ENCODE measurements at regions not wholly inside any gene's neighbourhood (a gene's known extent, or its start where the extent isn't known, plus 50 kb on each side); places are given as distances from the start of the nearest gene placed in this dataset.

- Histone ChIP-seq H2AFZ (ENCODE audit: low read length) (no peak overlapping the region), H3K27me3 (replicated peaks; ENCODE audit: insufficient read depth, low read length) (no peaks in the 10 kb centered on the region), H3K79me2 (ENCODE audit: low read length) (no peaks in the 10 kb centered on the region), H4K20me1 (ENCODE audit: insufficient read depth, low read length) (no peaks in the 10 kb centered on the region), H3K36me3 (replicated peaks; ENCODE audit: insufficient read depth, low read length) (no peaks in the 10 kb centered on the region), H3K9me3 (replicated peaks; ENCODE audit: insufficient read depth, low read length) (no peaks in the 10 kb centered on the region), H3K4me1 (ENCODE audit: low read length) (no peaks in the 10 kb centered on the region), H3K9ac (ENCODE audit: low read length) (no peak overlapping the region), H3K9me2 (replicated peaks; ENCODE audit: insufficient read depth, low read length) (no peaks in the 10 kb centered on the region), H3K4me2 (ENCODE audit: low read depth, low read length) (no peak overlapping the region), H3K4me3 (ENCODE audit: low read length) (no peak overlapping the region), H3F3A (ENCODE audit: insufficient read depth, low read length) (no peaks in the 10 kb centered on the region), H3K27ac (ENCODE audit: low read length) (no peak overlapping the region)
- no peak for DNase-seq
- TF ChIP-seq EZH2phosphoT487 (IDR thresholded peaks at IDR 0.05; ENCODE audit: low read length), result no peak
- TF ChIP-seq, protein P1, sequence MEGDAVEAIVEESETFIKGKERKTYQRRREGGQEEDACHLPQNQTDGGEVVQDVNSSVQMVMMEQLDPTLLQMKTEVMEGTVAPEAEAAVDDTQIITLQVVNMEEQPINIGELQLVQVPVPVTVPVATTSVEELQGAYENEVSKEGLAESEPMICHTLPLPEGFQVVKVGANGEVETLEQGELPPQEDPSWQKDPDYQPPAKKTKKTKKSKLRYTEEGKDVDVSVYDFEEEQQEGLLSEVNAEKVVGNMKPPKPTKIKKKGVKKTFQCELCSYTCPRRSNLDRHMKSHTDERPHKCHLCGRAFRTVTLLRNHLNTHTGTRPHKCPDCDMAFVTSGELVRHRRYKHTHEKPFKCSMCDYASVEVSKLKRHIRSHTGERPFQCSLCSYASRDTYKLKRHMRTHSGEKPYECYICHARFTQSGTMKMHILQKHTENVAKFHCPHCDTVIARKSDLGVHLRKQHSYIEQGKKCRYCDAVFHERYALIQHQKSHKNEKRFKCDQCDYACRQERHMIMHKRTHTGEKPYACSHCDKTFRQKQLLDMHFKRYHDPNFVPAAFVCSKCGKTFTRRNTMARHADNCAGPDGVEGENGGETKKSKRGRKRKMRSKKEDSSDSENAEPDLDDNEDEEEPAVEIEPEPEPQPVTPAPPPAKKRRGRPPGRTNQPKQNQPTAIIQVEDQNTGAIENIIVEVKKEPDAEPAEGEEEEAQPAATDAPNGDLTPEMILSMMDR (IDR thresholded peaks at IDR 0.05; ENCODE audit: low read length), result 0 out of 2 replicates have a peak, but pooled peaks have one; percentile 5
Observed at GRCh38 chr9:12988258-12988657, 213.4 kb downstream of the LURAP1L start.

- Histone ChIP-seq H3K27ac (ENCODE audit: low read length) (no peak overlapping the region), H3K27me3 (replicated peaks; ENCODE audit: insufficient read depth, low read length) (no peaks in the 10 kb centered on the region), H3K4me1 (ENCODE audit: low read length) (no peaks in the 10 kb centered on the region), H3K4me2 (ENCODE audit: low read depth, low read length) (no peak overlapping the region), H3K9ac (ENCODE audit: low read length) (no peak overlapping the region), H3K9me2 (replicated peaks; ENCODE audit: insufficient read depth, low read length) (no peaks in the 10 kb centered on the region), H3K79me2 (ENCODE audit: low read length) (no peaks in the 10 kb centered on the region), H3K9me3 (replicated peaks; ENCODE audit: insufficient read depth, low read length) (no peaks in the 10 kb centered on the region), H3K36me3 (replicated peaks; ENCODE audit: insufficient read depth, low read length) (no peaks in the 10 kb centered on the region), H3F3A (ENCODE audit: insufficient read depth, low read length) (no peaks in the 10 kb centered on the region), H4K20me1 (ENCODE audit: insufficient read depth, low read length) (no peaks in the 10 kb centered on the region), H2AFZ (ENCODE audit: low read length) (no peak overlapping the region), H3K4me3 (ENCODE audit: low read length) (no peak overlapping the region)
- TF ChIP-seq EZH2 (optimal IDR thresholded peaks at IDR 0.05; ENCODE audit: low read depth, low read length) (no peak), EZH2phosphoT487 (IDR thresholded peaks at IDR 0.05; ENCODE audit: low read length) (no peak)
- TF ChIP-seq, protein P1 (IDR thresholded peaks at IDR 0.05; ENCODE audit: low read length), result no peak
- no peak for DNase-seq
Observed at GRCh38 chr9:12989669-12990068, 214.8 kb downstream of the LURAP1L start.

GRCh38 chr9:12993466-12993865, 218.6 kb downstream of the LURAP1L start:
- Histone ChIP-seq H2AFZ (ENCODE audit: low read length) (no peak overlapping the region), H3K27me3 (replicated peaks; ENCODE audit: insufficient read depth, low read length) (no peaks in the 10 kb centered on the region), H3F3A (ENCODE audit: insufficient read depth, low read length) (no peaks in the 10 kb centered on the region), H3K9me3 (replicated peaks; ENCODE audit: insufficient read depth, low read length) (no peaks in the 10 kb centered on the region), H3K4me2 (ENCODE audit: low read depth, low read length) (no peak overlapping the region), H3K4me3 (ENCODE audit: low read length) (no peak overlapping the region), H3K79me2 (ENCODE audit: low read length) (no peaks in the 10 kb centered on the region), H3K27ac (ENCODE audit: low read length) (no peak overlapping the region), H3K9me2 (replicated peaks; ENCODE audit: insufficient read depth, low read length) (no peaks in the 10 kb centered on the region), H3K9ac (ENCODE audit: low read length) (no peak overlapping the region), H4K20me1 (ENCODE audit: insufficient read depth, low read length) (no peaks in the 10 kb centered on the region), H3K4me1 (ENCODE audit: low read length) (no peaks in the 10 kb centered on the region), H3K36me3 (replicated peaks; ENCODE audit: insufficient read depth, low read length) (no peaks in the 10 kb centered on the region)
- DNase-seq, result no peak
- TF ChIP-seq EZH2phosphoT487 (IDR thresholded peaks at IDR 0.05; ENCODE audit: low read length) (no peak), EZH2 (optimal IDR thresholded peaks at IDR 0.05; ENCODE audit: low read depth, low read length) (no peak)
- TF ChIP-seq, protein P1 (IDR thresholded peaks at IDR 0.05; ENCODE audit: low read length), result no peak
